ENCODE measurements at regions not wholly inside any gene's neighbourhood (a gene's known extent, or its start where the extent isn't known, plus 50 kb on each side); places are given as distances from the start of the nearest gene placed in this dataset.

DNA sequence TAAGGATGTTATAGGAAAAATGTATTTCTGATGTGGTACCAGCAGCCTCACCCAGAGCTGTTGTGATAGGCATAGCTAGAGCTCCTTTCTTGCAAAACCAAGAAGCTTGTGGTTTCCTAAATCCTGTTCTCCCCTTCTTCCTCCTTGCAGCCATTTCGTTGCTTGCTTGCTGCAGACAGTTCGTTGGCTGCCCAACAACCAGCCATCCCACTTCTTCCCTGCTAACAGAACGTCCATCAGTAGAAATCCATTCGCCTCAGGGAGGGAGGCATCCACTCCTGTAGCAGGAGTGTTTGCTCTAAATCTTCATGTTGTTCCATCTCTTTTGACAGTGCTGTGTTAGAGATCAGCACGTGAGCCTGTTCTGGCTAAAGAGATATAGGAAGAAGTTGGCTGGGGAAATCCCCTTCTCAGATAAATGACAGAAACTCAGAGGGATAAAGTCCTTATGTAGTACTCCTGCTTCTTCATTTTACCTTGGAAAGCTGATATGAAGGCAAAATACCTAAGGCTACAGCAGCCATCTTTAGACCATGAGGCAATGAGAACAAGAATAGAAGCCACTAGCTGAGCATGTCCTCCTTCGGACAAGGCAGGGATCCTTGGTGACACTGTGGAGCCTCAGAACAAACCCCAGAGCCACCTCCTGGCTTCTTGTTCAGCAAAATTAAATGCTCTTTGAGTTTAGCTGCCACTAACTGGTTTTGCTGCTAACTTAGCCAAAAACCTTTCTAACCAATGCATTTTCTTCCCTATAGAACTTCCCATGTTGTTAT, 68.4 kb upstream of the RELL1 start:
- TF ChIP-seq, protein P1, sequence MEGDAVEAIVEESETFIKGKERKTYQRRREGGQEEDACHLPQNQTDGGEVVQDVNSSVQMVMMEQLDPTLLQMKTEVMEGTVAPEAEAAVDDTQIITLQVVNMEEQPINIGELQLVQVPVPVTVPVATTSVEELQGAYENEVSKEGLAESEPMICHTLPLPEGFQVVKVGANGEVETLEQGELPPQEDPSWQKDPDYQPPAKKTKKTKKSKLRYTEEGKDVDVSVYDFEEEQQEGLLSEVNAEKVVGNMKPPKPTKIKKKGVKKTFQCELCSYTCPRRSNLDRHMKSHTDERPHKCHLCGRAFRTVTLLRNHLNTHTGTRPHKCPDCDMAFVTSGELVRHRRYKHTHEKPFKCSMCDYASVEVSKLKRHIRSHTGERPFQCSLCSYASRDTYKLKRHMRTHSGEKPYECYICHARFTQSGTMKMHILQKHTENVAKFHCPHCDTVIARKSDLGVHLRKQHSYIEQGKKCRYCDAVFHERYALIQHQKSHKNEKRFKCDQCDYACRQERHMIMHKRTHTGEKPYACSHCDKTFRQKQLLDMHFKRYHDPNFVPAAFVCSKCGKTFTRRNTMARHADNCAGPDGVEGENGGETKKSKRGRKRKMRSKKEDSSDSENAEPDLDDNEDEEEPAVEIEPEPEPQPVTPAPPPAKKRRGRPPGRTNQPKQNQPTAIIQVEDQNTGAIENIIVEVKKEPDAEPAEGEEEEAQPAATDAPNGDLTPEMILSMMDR (conservative IDR thresholded peaks at IDR 0.05) = no peak
- no peak for TF ChIP-seq EZH2 (IDR thresholded peaks at IDR 0.05; ENCODE audit: low read depth)

Measured in PC-9 (cell line).